LNCAP (cell line): ENCODE measurements at regions not wholly inside any gene's neighbourhood (a gene's known extent, or its start where the extent isn't known, plus 50 kb on each side); places are given as distances from the start of the nearest gene placed in this dataset.

ENCODE experiments used
- CTCF ChIP-seq: fragments of 450-650 bp; IDR thresholded peaks from 2 replicates; pipeline ENCODE4 v1.5.1; 2017; ENCODE audit warnings: mild to moderate bottlenecking

GRCh38 chr16:79509906-79510305 is 90.6 kb downstream of the MAF start:
- no peak for TF ChIP-seq CTCF

GRCh38 chr16:79509211-79509631 is 91.3 kb downstream of the MAF start:
- no peak for TF ChIP-seq CTCF

GRCh38 chr16:79508294-79508693 is 92.2 kb downstream of the MAF start:
- no peak for TF ChIP-seq CTCF

GRCh38 chr16:79505344-79505743 is 95.2 kb downstream of the MAF start:
- TF ChIP-seq CTCF, result no peak

GRCh38 chr16:79503511-79503910 is 97.0 kb downstream of the MAF start:
- no peak for TF ChIP-seq CTCF

GRCh38 chr16:79501446-79501845 is 99.1 kb downstream of the MAF start:
- no peak for TF ChIP-seq CTCF

- TF ChIP-seq CTCF, result no peak
Measured at GRCh38 chr16:79500866-79501265, 99.7 kb downstream of the MAF start.

GRCh38 chr16:79500286-79500685 is 100.3 kb downstream of the MAF start:
- no peak for TF ChIP-seq CTCF
